ENCODE measurements at regions not wholly inside any gene's neighbourhood (a gene's known extent, or its start where the extent isn't known, plus 50 kb on each side); places are given as distances from the start of the nearest gene placed in this dataset.

DNA sequence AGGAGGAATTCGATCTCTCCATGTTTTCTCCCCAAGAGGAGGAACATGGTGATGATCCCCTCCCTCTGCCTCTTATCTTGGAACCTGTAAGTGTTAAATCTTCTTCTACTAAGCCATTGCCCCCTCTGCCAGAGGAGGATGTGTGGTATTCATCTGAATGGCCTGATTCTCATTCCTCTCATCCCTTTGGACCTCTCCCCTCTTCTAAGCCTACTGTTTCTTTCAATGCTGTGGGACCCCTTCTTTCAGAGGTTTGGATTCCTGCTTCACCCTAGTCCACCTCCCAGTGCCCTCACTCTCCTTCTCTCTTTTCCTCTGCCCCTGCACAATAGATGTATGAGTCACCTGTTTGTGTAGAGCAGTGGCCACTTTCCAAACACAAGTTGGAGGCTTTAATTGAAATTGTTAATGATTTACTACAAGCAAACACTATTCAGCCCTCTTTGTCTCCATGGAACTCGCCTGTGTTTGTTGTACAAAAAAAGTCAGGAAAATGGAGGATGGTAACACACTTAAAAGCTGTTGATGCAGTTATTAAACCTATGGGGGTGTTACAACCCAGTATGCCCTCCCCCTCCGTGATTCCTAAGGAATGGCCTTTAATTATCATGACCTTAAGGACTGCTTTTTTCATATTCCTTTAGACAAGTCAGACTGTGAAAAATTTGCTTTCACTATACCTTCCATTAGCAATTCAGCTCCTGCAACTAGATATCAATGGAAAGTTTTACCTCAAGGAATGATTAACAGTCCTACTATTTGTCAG is 192.1 kb upstream of the ALG10B start:
- Mint-ChIP-seq H3K27ac (no peak overlapping the region), H3K36me3 (no peaks in the 10 kb centered on the region), H3K27me3 (ENCODE audit: insufficient read depth, low read depth) (no peaks in the 10 kb centered on the region), H3K4me3 (no peak overlapping the region), H3K4me1 (no peaks in the 10 kb centered on the region), H3K9me3 (peaks cover 36% of the 10 kb centered on the region)
- H3K79me2 ChIP-seq (ENCODE audit: low read depth), result no peaks in the 10 kb centered on the region
- H3K27me3 ChIP-seq, result no peaks in the 10 kb centered on the region
- TF ChIP-seq EZH2phosphoT487 (IDR thresholded peaks at IDR 0.05), result no peak
- TF ChIP-seq CTCF (IDR thresholded peaks at IDR 0.05), result no peak
- TF ChIP-seq EZH2 (IDR thresholded peaks at IDR 0.05), result no peak
- H3K36me3 ChIP-seq, result no peaks in the 10 kb centered on the region
- H3K4me2 ChIP-seq, result no peak overlapping the region
- H4K20me1 ChIP-seq (ENCODE audit: low read depth), result no peaks in the 10 kb centered on the region
- no peak overlapping the region for H2AFZ ChIP-seq (replicated peaks)
- no peak overlapping the region for H3K27ac ChIP-seq
- H3K4me1 ChIP-seq, result no peaks in the 10 kb centered on the region
- H3K9me3 ChIP-seq (ENCODE audit: low read depth), result peaks cover 3% of the 10 kb centered on the region
- H3K4me3 ChIP-seq, result no peak overlapping the region
- H3K9ac ChIP-seq, result no peak overlapping the region
- DNase-seq (ENCODE audit: low spot score), result no peak
- H3F3A ChIP-seq (ENCODE audit: low read depth), result no peaks in the 10 kb centered on the region

DNA sequence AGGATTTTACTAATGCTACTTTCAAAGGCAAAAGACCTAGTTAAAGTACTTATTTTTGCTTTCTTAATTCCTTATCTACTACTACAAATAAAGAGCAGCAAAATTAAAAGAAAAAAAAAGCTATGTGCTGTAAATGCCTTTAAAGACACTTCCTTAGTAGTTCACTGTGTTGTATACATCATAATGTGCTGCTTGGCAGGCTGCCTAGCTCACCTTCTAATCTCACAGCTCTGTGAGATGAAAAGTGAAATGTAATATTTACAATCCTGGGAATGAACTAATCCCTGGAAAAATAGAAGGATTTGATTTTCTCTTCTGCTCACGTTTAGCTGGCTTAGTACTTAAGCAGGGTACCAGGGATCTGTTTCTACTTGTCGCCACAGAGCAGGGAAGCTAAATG is 184.4 kb upstream of the ALG10B start:
- no peak overlapping the region for H3K27ac Mint-ChIP-seq
- no peaks in the 10 kb centered on the region for H3K4me1 ChIP-seq
- H3K9me3 ChIP-seq (ENCODE audit: low read depth), result peaks cover 12% of the 10 kb centered on the region
- H3K79me2 ChIP-seq (ENCODE audit: low read depth), result no peaks in the 10 kb centered on the region
- no peak overlapping the region for H3K4me2 ChIP-seq
- peaks cover 2% of the 10 kb centered on the region for H3K27me3 Mint-ChIP-seq (ENCODE audit: insufficient read depth, low read depth)
- H3K4me3 Mint-ChIP-seq, result no peak overlapping the region
- H3K27me3 ChIP-seq, result no peaks in the 10 kb centered on the region
- no peaks in the 10 kb centered on the region for H3F3A ChIP-seq (ENCODE audit: low read depth)
- no peaks in the 10 kb centered on the region for H3K4me1 Mint-ChIP-seq
- H3K9ac ChIP-seq, result no peak overlapping the region
- H3K36me3 ChIP-seq, result no peaks in the 10 kb centered on the region
- H3K9me3 Mint-ChIP-seq, result peaks cover 28% of the 10 kb centered on the region
- no peaks in the 10 kb centered on the region for H4K20me1 ChIP-seq (ENCODE audit: low read depth)
- no peak overlapping the region for H2AFZ ChIP-seq (replicated peaks)
- TF ChIP-seq EZH2 (IDR thresholded peaks at IDR 0.05) (no peak), CTCF (IDR thresholded peaks at IDR 0.05) (no peak), EZH2phosphoT487 (IDR thresholded peaks at IDR 0.05) (no peak)
- DNase-seq (ENCODE audit: low spot score), result no peak
- H3K4me3 ChIP-seq, result no peak overlapping the region
- H3K36me3 Mint-ChIP-seq, result no peaks in the 10 kb centered on the region
- H3K27ac ChIP-seq, result no peak overlapping the region

DNA sequence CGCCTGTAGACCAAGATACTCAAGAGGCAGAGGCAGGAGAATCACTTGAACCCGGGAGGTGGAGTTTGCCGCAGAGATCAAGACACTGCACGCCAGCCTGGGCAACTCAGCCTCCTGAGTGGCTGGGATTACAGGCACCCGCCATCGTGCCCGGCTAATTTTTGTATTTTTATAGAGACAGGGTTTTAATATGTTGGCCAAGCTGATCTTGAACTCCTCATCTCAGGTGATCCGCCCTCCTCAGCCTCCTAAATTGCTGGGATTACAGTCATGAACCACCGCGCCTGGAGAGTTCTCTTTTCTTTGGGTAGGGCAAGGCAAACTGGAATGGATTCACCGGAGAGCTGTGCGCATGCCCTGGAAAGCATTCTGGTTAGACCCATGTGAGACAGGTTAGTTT is 179.3 kb upstream of the ALG10B start:
- H3K27ac ChIP-seq, result no peak overlapping the region
- H3K9me3 ChIP-seq (ENCODE audit: low read depth), result peaks cover 6% of the 10 kb centered on the region
- no peaks in the 10 kb centered on the region for H3K36me3 ChIP-seq
- Mint-ChIP-seq H3K27me3 (ENCODE audit: insufficient read depth, low read depth) (peaks cover 8% of the 10 kb centered on the region), H3K27ac (no peak overlapping the region), H3K9me3 (peaks cover 29% of the 10 kb centered on the region), H3K4me1 (no peaks in the 10 kb centered on the region), H3K4me3 (no peak overlapping the region), H3K36me3 (no peaks in the 10 kb centered on the region)
- H3K27me3 ChIP-seq, result no peaks in the 10 kb centered on the region
- no peak for TF ChIP-seq CTCF (IDR thresholded peaks at IDR 0.05)
- TF ChIP-seq EZH2phosphoT487 (IDR thresholded peaks at IDR 0.05), result no peak
- no peak for TF ChIP-seq EZH2 (IDR thresholded peaks at IDR 0.05)
- H3K4me3 ChIP-seq, result no peak overlapping the region
- H3K79me2 ChIP-seq (ENCODE audit: low read depth), result no peaks in the 10 kb centered on the region
- H4K20me1 ChIP-seq (ENCODE audit: low read depth), result no peaks in the 10 kb centered on the region
- H3K4me2 ChIP-seq, result no peak overlapping the region
- no peak for DNase-seq (ENCODE audit: low spot score)
- no peaks in the 10 kb centered on the region for H3F3A ChIP-seq (ENCODE audit: low read depth)
- H2AFZ ChIP-seq (replicated peaks), result no peak overlapping the region
- no peak overlapping the region for H3K9ac ChIP-seq
- no peaks in the 10 kb centered on the region for H3K4me1 ChIP-seq
